Suppressor macrophage (primary cell): ENCODE measurements at regions not wholly inside any gene's neighbourhood (a gene's known extent, or its start where the extent isn't known, plus 50 kb on each side); places are given as distances from the start of the nearest gene placed in this dataset.
A peak's percentile ranks its signal among the peaks of the same experiment; 100 is the strongest.
"Not testable (repeated sequence)": the region's sequence is repeated elsewhere in the genome, so short reads cannot be mapped to it uniquely, and the experiment has no call there.

ENCODE experiments used
- DNase-seq, 4 experiments: peaks; one replicate each; pipeline ENCODE4 v3.0.0-alpha.2; 2020 to 2022

GRCh38 chr16:22659933-22660332 is 149.2 kb downstream of the NPIPB5 start:
- DNase-seq, result no peak

DNA sequence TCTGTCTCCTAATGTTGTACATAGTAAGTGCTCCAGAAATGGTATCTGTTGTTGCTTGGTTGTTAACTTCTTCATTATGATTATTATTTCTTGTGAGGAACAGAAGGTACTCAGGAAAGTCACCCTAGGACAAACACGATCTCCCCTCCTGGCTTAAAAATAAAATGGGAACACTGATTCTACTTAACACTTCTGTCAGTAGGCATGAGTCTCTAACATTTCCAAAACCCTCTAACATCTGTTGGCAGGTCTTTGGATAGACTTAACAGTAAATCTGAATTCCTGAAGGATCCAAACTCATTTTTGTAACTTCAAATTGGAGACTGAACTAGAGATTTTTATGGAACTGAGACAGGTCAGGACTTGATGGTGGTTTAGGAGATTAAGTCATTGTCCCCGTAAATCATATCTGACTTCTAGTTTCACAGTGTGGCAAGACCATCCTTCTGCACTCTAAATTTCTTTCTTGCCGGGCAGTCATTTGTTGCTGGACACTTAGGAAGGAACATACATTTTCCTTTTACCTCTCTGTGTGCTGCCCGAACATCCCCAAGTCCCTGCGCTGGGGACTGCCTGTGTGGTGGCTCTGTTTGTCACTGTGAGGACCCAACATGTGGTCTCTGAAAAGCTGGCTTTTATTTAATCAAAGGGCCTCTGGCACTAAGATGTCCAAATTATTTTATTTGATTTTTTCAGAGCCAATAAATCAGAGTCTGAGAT is 149.9 kb downstream of the NPIPB5 start:
- DNase-seq, result no peak

DNA sequence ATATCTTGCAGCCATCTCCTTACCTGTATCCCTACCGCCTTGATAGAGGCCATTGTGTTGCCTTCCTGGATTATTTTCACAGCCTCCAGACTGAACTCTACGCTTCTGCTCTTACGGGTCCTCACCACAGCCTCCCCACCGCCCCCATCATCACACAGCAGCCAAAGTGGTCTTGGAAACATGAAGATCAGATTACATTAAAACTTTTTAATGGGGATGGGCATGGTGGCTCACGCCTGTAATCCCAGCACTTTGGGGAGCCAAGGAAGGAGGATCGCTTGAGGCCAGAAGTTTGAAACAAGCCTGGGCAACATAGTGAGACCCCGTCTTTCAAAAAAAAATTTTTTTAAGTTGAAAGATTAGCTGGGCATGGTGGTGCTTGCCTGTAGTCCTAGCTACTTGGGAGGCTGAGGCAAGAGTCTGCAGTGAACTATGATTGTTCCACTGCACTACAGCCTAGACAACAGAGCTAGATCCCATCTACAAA is 150.5 kb downstream of the NPIPB5 start:
- no peak for DNase-seq

- DNase-seq, result not testable (repeated sequence)
These were observed 151.0 kb upstream of the HS3ST2 start for GRCh38 chr16:22662958-22663357.

GRCh38 chr16:22663389-22664064 is 150.4 kb upstream of the HS3ST2 start:
- no peak for DNase-seq

- no peak for DNase-seq
These were observed 149.8 kb upstream of the HS3ST2 start for GRCh38 chr16:22664132-22664531.

DNA sequence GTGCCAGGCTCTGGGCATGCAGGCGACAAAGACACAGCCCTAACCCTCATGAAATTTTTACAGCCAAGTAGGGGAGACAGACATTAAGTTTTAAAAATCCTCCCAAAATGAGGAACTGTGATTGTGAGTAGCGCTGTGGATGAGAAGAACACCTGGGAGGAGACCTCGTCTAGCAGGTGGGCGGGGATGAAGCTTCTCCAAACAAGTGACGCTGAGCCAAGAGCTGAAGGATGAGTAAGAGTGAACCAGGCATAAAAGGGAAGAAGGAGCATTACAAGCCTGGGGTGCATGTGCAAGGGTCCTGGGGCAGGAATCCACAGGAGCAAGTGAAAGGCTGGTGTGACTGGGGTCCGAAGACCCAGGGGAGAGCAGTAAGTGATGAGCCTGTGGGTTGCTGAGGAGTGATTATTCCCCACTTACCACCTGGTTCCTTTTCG is 149.4 kb upstream of the HS3ST2 start:
- DNase-seq, result peak in 3 of 4 experiments; percentile 28 to 47 (median 36)

DNA sequence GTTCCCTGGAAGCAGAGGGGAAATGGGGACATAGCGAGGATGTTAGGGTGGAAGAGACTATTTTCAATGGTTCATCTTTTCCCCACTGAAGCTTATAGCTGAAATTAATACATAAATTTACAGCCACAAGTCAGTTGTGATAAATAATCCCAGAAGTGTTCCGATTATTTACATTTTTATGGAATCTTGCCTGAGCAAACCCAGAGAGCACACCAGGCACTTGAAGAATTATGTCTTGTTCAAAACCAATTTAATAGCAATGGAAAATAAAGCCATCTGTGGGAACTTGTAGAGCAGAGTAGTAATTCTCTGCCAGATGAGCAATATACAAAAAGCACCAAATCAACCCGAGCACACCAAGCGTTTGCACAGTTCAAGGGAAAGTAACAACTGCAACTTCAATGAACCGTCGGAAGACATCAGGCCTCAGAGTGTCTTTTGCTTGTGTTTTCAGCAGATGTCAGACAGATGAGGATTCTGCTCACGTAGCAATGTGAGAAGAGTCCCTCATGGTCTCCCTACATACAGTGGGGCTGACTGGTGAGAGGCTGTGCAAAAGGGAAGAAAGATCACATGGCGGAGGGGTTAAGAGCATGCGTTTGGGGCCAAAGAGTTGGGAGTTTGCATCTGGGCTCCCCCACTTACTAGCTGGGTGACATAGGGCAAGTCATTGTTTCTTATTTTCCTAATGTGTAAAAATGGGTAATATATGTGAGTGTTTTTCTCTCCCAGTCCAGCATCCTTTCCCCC is 148.7 kb upstream of the HS3ST2 start:
- no peak for DNase-seq

- DNase-seq, result no peak
These were observed 148.2 kb upstream of the HS3ST2 start for GRCh38 chr16:22665803-22666202.

- no peak for DNase-seq
These were observed 145.6 kb upstream of the HS3ST2 start for GRCh38 chr16:22668318-22668717.

GRCh38 chr16:22670044-22670536 is 143.9 kb upstream of the HS3ST2 start:
- DNase-seq, result no peak

GRCh38 chr16:22670551-22671041 is 143.4 kb upstream of the HS3ST2 start:
- peak in 1 of 4 experiments; percentile 28 for DNase-seq

DNA sequence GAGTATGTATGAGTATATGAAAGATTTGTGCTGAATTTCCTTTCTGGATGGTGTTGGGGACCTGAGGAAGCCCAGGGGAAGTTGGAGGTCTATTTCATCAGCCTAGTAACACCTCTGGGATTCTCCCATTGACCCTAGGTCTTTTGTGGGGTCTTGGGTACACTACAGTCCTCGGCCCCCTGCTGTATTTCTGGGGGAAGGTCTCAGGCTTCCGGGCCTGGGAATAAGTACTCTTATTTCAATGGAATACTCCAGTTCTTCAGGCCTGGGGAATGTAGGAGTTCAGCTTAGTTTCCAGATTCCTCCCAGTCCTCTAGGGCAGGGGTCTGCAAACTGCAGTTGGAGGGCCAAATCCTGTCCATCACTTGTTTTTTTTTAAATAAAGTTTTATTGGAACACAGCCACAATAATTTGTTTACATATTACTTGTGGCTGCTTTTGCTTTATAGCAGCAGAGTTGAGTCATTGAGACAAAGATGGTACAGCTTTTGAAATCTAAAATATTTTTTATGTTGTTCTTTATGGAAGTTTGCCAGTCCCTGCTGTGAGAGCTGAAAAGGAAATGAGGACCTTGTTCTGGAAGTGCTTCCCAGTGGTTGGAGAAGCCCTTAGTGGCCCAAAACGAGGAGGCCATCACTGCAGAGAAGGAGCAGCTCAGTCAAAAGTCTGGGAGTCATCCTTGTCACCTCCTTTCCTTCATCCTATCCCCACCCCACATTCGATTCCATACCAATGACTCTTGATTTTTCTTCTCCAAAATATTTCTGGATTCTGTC is 142.5 kb upstream of the HS3ST2 start:
- DNase-seq, result no peak

DNA sequence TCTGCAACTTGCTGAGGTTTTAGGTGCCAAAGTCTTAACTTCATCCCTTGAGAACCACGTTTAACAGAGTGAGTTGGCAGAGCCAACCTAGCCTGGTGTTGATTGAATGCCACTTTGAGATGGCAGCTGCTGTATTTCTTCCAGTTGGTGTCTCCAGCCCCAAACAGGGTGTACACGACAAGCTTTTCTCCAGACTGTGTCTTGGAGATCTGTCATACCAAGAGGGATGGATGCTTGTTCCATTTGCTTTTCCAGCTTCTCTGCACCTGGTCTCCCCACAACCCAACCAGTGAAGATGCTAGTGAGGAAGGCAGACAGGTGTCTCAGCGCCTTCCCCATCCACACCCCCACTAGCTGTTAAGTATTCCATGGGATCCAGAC is 141.1 kb upstream of the HS3ST2 start:
- DNase-seq, result no peak

DNA sequence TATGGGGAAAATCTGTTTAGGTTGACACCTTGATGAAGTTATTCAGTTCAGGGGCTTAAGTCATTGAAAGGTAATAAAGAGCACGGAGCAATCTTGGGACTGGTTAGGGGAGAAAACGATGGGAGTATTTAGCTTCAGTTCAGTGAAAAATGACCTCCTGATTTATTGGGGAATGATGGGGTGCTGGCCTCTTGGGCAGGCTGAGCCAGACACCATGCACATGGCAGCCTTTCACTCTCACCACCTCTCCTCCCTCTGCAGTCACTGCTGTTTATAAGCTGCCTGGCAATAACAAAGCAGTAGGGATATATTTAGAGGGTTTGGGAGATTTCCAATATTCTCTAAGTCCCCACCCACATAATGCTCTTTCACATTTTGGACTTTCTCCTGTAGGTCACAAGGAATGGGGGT is 140.5 kb upstream of the HS3ST2 start:
- no peak for DNase-seq

- DNase-seq, result no peak
These were observed 139.2 kb upstream of the HS3ST2 start for GRCh38 chr16:22674832-22675191.

GRCh38 chr16:22675745-22676540 is 138.0 kb upstream of the HS3ST2 start:
- DNase-seq, result no peak

DNA sequence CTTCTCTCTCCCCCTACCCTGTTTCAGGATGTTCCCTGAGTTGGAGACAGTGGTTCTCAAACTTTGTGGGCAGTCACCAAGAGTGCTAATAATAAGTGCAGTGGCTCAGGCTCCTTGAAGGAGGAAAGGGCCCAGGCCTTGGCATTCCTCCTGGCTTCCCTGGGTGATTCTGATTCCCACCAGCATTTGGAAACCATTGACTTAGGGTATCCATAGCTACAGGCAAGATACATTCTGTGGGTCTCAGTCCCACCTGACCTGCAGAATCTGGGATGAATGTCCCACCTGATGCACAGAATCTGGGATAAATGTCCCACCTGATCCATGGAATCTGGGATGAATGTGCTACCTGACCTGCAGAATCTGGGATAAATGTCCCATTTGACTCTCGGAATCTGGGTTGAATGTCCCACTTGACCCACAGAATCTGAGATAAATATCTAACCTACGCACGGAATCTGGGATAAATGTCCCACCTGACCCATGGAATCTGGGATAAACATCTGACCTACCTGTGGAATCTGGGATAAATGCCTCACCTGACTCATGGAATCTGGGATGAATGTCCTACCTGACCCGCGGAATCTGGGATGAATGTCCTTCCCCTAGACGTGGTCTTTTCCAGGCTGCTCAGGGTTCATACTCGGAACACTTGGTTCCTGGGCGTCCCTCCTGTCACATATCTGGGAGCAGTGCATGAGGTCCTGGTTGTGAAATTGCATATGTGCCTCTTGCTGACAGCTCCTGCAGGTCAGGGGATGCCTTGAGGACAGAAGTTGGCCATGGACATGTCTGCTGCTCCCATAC is 136.7 kb upstream of the HS3ST2 start:
- DNase-seq, result no peak

- no peak for DNase-seq
These were observed 135.7 kb upstream of the HS3ST2 start for GRCh38 chr16:22678311-22678710.

- DNase-seq, result peak in 3 of 4 experiments; percentile 36 to 69 (median 60)
These were observed 132.2 kb upstream of the HS3ST2 start for GRCh38 chr16:22681554-22682291.
